NCI-H460 (cell line): ENCODE measurements at regions not wholly inside any gene's neighbourhood (a gene's known extent, or its start where the extent isn't known, plus 50 kb on each side); places are given as distances from the start of the nearest gene placed in this dataset.
"Not testable (repeated sequence)": the region's sequence is repeated elsewhere in the genome, so short reads cannot be mapped to it uniquely, and the experiment has no call there.

Experiments used
- DNase-seq: peaks from one replicate; pipeline ENCODE4 v3.0.0-alpha.2; 2016; ENCODE audit warnings: low read depth; ENCODE audit errors: extremely low read depth

GRCh38 chr16:60605652-60606051 lies 1430.6 kb downstream of the CDH8 start:
- not testable (repeated sequence) for DNase-seq

- no peak for DNase-seq
Measured at GRCh38 chr16:60605176-60605575, 1431.1 kb downstream of the CDH8 start.

GRCh38 chr16:60586493-60586892 lies 1449.7 kb downstream of the CDH8 start:
- no peak for DNase-seq

- DNase-seq: no peak
Measured at GRCh38 chr16:60582528-60582927, 1453.7 kb downstream of the CDH8 start.

GRCh38 chr16:60566901-60567300 lies 1469.3 kb downstream of the CDH8 start:
- DNase-seq: no peak

GRCh38 chr16:60564588-60564987 lies 1471.7 kb downstream of the CDH8 start:
- peak; percentile 12 for DNase-seq

GRCh38 chr16:60563166-60563565 lies 1473.1 kb downstream of the CDH8 start:
- DNase-seq: no peak

- no peak for DNase-seq
Measured at GRCh38 chr16:60558936-60559335, 1477.3 kb downstream of the CDH8 start.

GRCh38 chr16:60553090-60553757 lies 1483.0 kb downstream of the CDH8 start:
- DNase-seq: no peak

GRCh38 chr16:60541535-60541934 lies 1494.7 kb downstream of the CDH8 start:
- no peak for DNase-seq

GRCh38 chr16:60510941-60511340 lies 1525.3 kb downstream of the CDH8 start:
- DNase-seq: no peak

- DNase-seq: no peak
Measured at GRCh38 chr16:60510208-60510607, 1526.0 kb downstream of the CDH8 start.

GRCh38 chr16:60491273-60491672 lies 1545.0 kb downstream of the CDH8 start:
- no peak for DNase-seq

GRCh38 chr16:60485872-60486489 lies 1550.3 kb downstream of the CDH8 start:
- DNase-seq: no peak

- no peak for DNase-seq
Measured at GRCh38 chr16:60484901-60485300, 1551.3 kb downstream of the CDH8 start.

- no peak for DNase-seq
Measured at GRCh38 chr16:60481591-60481990, 1554.6 kb downstream of the CDH8 start.

- DNase-seq: no peak
Measured at GRCh38 chr16:60478810-60479209, 1557.4 kb downstream of the CDH8 start.

- DNase-seq: no peak
Measured at GRCh38 chr16:60463986-60464385, 1572.3 kb downstream of the CDH8 start.

GRCh38 chr16:60459463-60459862 lies 1576.8 kb downstream of the CDH8 start:
- peak; percentile 33 for DNase-seq

- no peak for DNase-seq
Measured at GRCh38 chr16:60458255-60458654, 1578.0 kb downstream of the CDH8 start.

GRCh38 chr16:60452646-60453045 lies 1583.6 kb downstream of the CDH8 start:
- DNase-seq: no peak

- no peak for DNase-seq
Measured at GRCh38 chr16:60438894-60439293, 1597.3 kb downstream of the CDH8 start.

GRCh38 chr16:60432472-60432871 lies 1603.8 kb downstream of the CDH8 start:
- DNase-seq: no peak
